LNCaP clone FGC (cell line): ENCODE measurements at regions not wholly inside any gene's neighbourhood (a gene's known extent, or its start where the extent isn't known, plus 50 kb on each side); places are given as distances from the start of the nearest gene placed in this dataset.

ENCODE experiments used
- DNase-seq: peaks from one replicate; pipeline ENCODE4 v3.0.0-alpha.2; 2011; ENCODE audit warnings: low read depth
- H3K4me3 ChIP-seq: 2 replicates; pipeline ENCODE4 v1.5.1; 2011; ENCODE audit warnings: mild to moderate bottlenecking, low read depth, low read length, control low read depth
- CTCF ChIP-seq: IDR thresholded peaks from 2 replicates; pipeline ENCODE4 v1.5.1; 2012; ENCODE audit warnings: mild to moderate bottlenecking; ENCODE audit not compliant: control insufficient read depth, insufficient read depth; ENCODE audit errors: extremely low read depth

GRCh38 chr11:127390465-127390864 is 389.9 kb upstream of the KIRREL3 start:
- no peak overlapping the region for H3K4me3 ChIP-seq
- DNase-seq, result no peak
- TF ChIP-seq CTCF, result no peak

DNA sequence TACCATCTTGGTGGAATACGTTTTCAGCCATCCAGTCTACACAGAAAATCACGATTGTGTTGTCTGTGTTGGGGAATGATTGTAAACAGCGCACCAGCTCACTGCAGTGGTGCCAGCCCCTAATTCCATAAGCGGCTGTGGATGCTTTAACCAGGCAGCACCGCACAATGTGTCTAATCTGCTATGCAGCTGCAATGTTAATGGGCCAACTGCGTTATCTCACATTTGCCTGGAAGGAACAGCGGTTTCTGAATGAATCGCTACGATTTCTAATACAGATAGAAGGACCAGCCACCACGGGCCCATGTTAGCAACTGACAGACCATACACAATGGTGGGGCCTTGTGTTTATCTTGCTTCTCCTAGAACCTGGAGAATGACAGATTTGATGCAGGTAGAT is 384.5 kb upstream of the KIRREL3 start:
- H3K4me3 ChIP-seq, result no peak overlapping the region
- no peak for TF ChIP-seq CTCF
- DNase-seq, result no peak

DNA sequence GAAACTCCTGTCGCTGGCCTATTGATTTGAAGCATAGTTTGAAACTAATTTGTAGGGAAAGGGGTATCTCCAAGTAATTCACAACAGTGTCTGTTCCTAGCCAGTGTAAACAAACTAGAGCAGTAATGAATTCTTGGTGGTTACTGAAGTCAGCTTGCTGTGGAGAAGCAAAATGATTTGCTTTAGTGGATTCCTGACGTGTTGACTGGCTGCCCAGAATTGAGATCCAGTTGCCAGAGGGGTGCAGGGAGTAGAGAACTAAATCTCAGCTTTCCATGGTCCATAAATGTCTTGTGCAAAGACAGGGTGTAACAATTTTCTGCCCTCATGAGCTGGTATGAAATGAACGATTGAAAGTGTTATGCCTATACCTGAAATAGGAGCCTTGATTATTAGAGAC is 382.5 kb upstream of the KIRREL3 start:
- no peak for TF ChIP-seq CTCF
- no peak overlapping the region for H3K4me3 ChIP-seq
- DNase-seq, result no peak

DNA sequence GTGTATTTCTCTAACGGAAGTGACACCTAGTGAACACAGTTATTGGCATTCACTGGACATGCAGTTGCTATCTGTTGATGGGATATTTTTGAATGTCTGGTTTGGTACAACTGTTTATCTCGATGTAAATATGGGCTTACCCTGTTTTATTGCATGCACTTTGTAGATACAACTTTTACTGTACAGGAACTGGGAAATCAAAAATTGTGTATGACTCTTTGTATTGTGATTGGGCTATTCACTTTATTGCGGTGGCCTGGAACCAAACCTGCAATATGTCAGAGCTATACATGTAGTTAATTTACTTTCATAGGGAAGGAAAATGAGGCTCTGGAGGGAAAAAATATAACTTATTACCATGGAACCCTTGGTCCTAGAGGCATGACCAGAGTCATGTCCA is 380.7 kb upstream of the KIRREL3 start:
- no peak for TF ChIP-seq CTCF
- no peak overlapping the region for H3K4me3 ChIP-seq
- no peak for DNase-seq

DNA sequence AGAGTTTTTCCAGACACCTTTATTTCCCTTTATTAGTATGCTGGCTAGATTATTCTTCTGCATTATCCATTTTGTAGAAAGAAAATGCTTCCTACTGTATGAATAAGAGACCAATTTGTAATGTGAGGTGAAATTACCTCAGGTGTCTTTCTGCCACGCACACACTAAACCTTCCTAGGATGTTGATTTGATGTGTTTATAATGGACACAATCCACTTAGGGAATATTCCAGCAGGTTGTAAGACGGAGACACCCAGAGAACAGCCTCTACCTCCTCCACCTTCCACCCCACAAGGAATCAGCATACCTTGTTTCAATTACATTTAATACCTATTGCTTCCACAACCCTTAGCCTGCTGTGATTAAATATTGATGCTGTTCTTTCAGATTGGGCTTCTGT is 379.1 kb upstream of the KIRREL3 start:
- TF ChIP-seq CTCF, result no peak
- no peak for DNase-seq

DNA sequence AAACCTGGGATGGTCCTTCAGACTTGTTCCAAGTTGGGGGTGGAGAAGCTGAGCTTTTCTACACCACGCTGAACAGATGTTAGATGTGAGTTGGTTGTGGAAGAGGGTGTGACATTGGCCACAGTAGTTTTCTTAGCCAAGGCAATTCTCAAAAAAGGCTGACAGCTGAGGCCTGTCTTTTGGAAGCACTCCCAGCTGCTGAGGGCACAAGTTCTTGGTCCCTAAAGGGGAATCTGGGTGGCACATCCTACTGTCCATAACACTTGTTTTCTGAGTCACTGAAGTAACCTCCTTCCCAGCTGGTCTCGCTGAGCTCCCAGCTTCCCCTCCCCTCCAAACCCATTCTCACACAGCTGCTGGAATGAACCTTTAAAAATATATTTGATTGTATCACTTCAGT is 375.7 kb upstream of the KIRREL3 start:
- TF ChIP-seq CTCF, result no peak
- H3K4me3 ChIP-seq, result no peak overlapping the region
- no peak for DNase-seq

More for the DNA sequence above, 379.1 kb upstream of the KIRREL3 start:
- H3K4me3 ChIP-seq, result no peak overlapping the region

DNA sequence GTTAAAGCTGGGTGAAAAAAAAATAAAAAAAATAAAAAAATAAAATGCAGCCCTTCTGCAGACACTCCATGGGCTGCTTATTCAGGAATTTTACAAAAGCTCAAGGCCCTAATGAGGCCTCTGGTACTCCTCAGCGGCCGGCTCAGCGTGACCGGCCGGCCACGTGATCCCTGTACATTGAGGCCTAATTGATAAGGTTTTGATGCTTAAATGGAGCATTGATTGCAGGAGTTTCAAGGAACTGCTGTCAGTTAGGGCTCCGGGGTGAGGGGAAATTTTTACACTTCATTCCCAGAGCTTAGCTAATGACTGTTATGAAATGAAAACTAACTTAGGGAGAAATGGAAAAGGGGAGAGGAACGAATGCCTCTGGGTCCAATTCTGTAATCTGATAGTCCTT is 368.8 kb upstream of the KIRREL3 start:
- no peak for DNase-seq
- no peak for TF ChIP-seq CTCF

More for the DNA sequence above, 368.8 kb upstream of the KIRREL3 start:
- no peak overlapping the region for H3K4me3 ChIP-seq
